Gastrocnemius medialis (tissue), 4 donors: ENCODE measurements at regions not wholly inside any gene's neighbourhood (a gene's known extent, or its start where the extent isn't known, plus 50 kb on each side); places are given as distances from the start of the nearest gene placed in this dataset.

ENCODE experiments used
- ATAC-seq, 2 donors: fragments of 150-250 bp; one replicate each; pipeline ENCODE4 v1.9.1; 2016
- DNase-seq, 2 donors: peaks; one replicate each; pipeline ENCODE4 v3.0.0-alpha.2; 2019
- H3K27ac ChIP-seq, 4 donors: fragments of 200-600 bp; sonication (generic); 1 replicate in 1 of 4; 2 replicates in 3 of 4; pipeline ENCODE4 v1.5.1; 2016 to 2018; ENCODE audit warnings: mild to moderate bottlenecking in 2 of 4, moderate library complexity in 1 of 4
- H3K27me3 ChIP-seq, 3 donors: fragments of 200-600 bp; sonication (generic) in 2 of 3; 1 replicate in 1 of 3; 2 replicates in 2 of 3; pipeline versions ENCODE4 v1.5.1 to v1.6.0; 2016 to 2019; ENCODE audit warnings: mild to moderate bottlenecking in 1 of 3, moderate library complexity in 1 of 3
- H3K36me3 ChIP-seq, 2 donors: fragments of 200-600 bp; sonication (generic) in 1 of 2; one replicate each; pipeline ENCODE4 v1.5.1; 2017 to 2018
- H3K4me1 ChIP-seq, 2 donors: fragments of 200-600 bp; sonication (generic) in 1 of 2; one replicate each; pipeline ENCODE4 v1.5.1; 2016 to 2017; ENCODE audit warnings: mild to moderate bottlenecking in 2 of 2
- H3K4me3 ChIP-seq, 4 donors: fragments of 200-600 bp; sonication (generic) in 3 of 4; 1 replicate in 1 of 4; 2 replicates in 3 of 4; pipeline ENCODE4 v1.5.1; 2016 to 2019; ENCODE audit warnings: mild to moderate bottlenecking in 2 of 4
- H3K9me3 ChIP-seq, 3 donors: fragments of 200-600 bp; sonication (generic) in 2 of 3; 1 replicate in 1 of 3; 2 replicates in 2 of 3; pipeline ENCODE4 v1.5.1; 2016 to 2019
- CTCF ChIP-seq, 5 experiments: fragments of 450-650 bp in 3 of 5; fragments of 200-600 bp in 2 of 5; sonication (generic) in 2 of 5; IDR thresholded peaks in 4 of 5; conservative IDR thresholded peaks in 1 of 5; 1 replicate in 4 of 5; 2 replicates in 1 of 5; pipeline ENCODE4 v1.5.1; 2016 to 2019; ENCODE audit warnings: antibody characterized with exemption in 5 of 5, mild to moderate bottlenecking in 3 of 5, moderate library complexity in 3 of 5
- POLR2A ChIP-seq, 2 donors: fragments of 450-650 bp; IDR thresholded peaks; one replicate each; pipeline ENCODE4 v1.6.1; 2017; ENCODE audit warnings: antibody characterized with exemption in 2 of 2, mild to moderate bottlenecking in 2 of 2, moderate library complexity in 2 of 2
- in situ Hi-C, 4 donors: fragments of 200-750 bp; cut with MboI; loops; one replicate each; pipeline versions ENCODE4 v1.15.0 to v1.8.0; 2017; ENCODE audit warnings: low sequenced_read_pairs in 4 of 4
- intact Hi-C: fragments of 100-400 bp; cut with DNase I; formaldehyde crosslinking; loops from one replicate; pipeline ENCODE4 v1.15.1; 2023; ENCODE audit warnings: low total_unique reads

GRCh38 chr2:64398516-64399129 is 55.3 kb upstream of the LGALSL start:
- TF ChIP-seq CTCF (IDR thresholded peaks at IDR 0.05 in 4 of 5, conservative IDR thresholded peaks at IDR 0.05 in 1 of 5) (no peak), POLR2A (IDR thresholded peaks at IDR 0.05) (no peak)
- Histone ChIP-seq H3K27me3 (no peaks in the 10 kb centered on the region), H3K36me3 (no peaks in the 10 kb centered on the region), H3K4me3 (no peak overlapping the region), H3K4me1 (peaks cover 37% of the 10 kb centered on the region in 2 donors), H3K9me3 (no peaks in the 10 kb centered on the region), H3K27ac (no peak overlapping the region)
- DNase-seq = no peak
- intact Hi-C loops (no loop called here), in situ Hi-C loops (no loop called here)
- ATAC-seq = no peak

- H3K27me3 ChIP-seq = no peaks in the 10 kb centered on the region
- ATAC-seq (no peak), DNase-seq (no peak)
- intact Hi-C loops = no loop called here
- TF ChIP-seq POLR2A (IDR thresholded peaks at IDR 0.05) = no peak
- TF ChIP-seq CTCF (IDR thresholded peaks at IDR 0.05 in 4 of 5, conservative IDR thresholded peaks at IDR 0.05 in 1 of 5) = no peak
- no peaks in the 10 kb centered on the region for H3K9me3 ChIP-seq
- H3K4me3 ChIP-seq = no peak overlapping the region
- peaks cover 46% of the 10 kb centered on the region in 2 donors for H3K4me1 ChIP-seq
- in situ Hi-C loops = no loop called here
- no peaks in the 10 kb centered on the region for H3K36me3 ChIP-seq
- no peak overlapping the region for H3K27ac ChIP-seq
Observed at GRCh38 chr2:64399521-64399920, 54.4 kb upstream of the LGALSL start.

GRCh38 chr2:64400105-64400728 is 53.7 kb upstream of the LGALSL start:
- Histone ChIP-seq H3K4me1 (peaks cover 53% of the 10 kb centered on the region in 2 donors), H3K27ac (peak overlapping the region in 2 of 4 donors; percentile 35 to 66), H3K36me3 (no peaks in the 10 kb centered on the region), H3K4me3 (no peak overlapping the region), H3K27me3 (no peaks in the 10 kb centered on the region), H3K9me3 (no peaks in the 10 kb centered on the region)
- DNase-seq (no peak), ATAC-seq (no peak)
- intact Hi-C loops (no loop called here), in situ Hi-C loops (no loop called here)
- TF ChIP-seq CTCF (IDR thresholded peaks at IDR 0.05 in 4 of 5, conservative IDR thresholded peaks at IDR 0.05 in 1 of 5) (no peak), POLR2A (IDR thresholded peaks at IDR 0.05) (no peak)

- ATAC-seq (peak; percentile 38 to 42), DNase-seq (peak; percentile 17 to 49)
- Histone ChIP-seq H3K27me3 (no peaks in the 10 kb centered on the region), H3K4me3 (no peak overlapping the region), H3K4me1 (peaks cover 60% of the 10 kb centered on the region in 2 donors), H3K9me3 (no peaks in the 10 kb centered on the region), H3K36me3 (no peaks in the 10 kb centered on the region), H3K27ac (peak overlapping the region; percentile 32 to 66 (median 44))
- no peak for TF ChIP-seq POLR2A (IDR thresholded peaks at IDR 0.05)
- TF ChIP-seq CTCF (IDR thresholded peaks at IDR 0.05 in 4 of 5, conservative IDR thresholded peaks at IDR 0.05 in 1 of 5) = no peak
- intact Hi-C loops (no loop called here), in situ Hi-C loops (no loop called here)
Observed at GRCh38 chr2:64400733-64401528, 53.0 kb upstream of the LGALSL start.
